BJ (cell line): ENCODE measurements at regions not wholly inside any gene's neighbourhood (a gene's known extent, or its start where the extent isn't known, plus 50 kb on each side); places are given as distances from the start of the nearest gene placed in this dataset.

Experiments used
- CTCF ChIA-PET: fragments of 350-600 bp; formaldehyde crosslinking; extraction: SDS; loops from one replicate; lab custom pipeline; 2021; ENCODE audit warnings: antibody characterized with exemption, inconsistent platforms; lab: Yijun Ruan, JAX
- POLR2A ChIA-PET: fragments of 300-600 bp; sonication (Branson Sonifier 250); formaldehyde crosslinking; extraction: SDS; loops from one replicate; lab custom pipeline; 2021; ENCODE audit warnings: antibody characterized with exemption; lab: Charles Lee
- DNase-seq: peaks from one replicate; pipeline ENCODE4 v3.0.0-alpha.2; 2011; ENCODE audit warnings: low read depth
- H3K27me3 ChIP-seq: 2 replicates; pipeline ENCODE4 v1.6.0; 2011; ENCODE audit warnings: low read length; ENCODE audit not compliant: control insufficient read depth, insufficient read depth
- H3K36me3 ChIP-seq: 2 replicates; pipeline ENCODE4 v1.5.1; 2011; ENCODE audit warnings: low read length; ENCODE audit not compliant: control insufficient read depth, insufficient read depth
- H3K4me3 ChIP-seq: 2 replicates; pipeline ENCODE4 v1.5.1; 2011; ENCODE audit warnings: low read depth, mild to moderate bottlenecking, control low read depth, low read length
- TF ChIP-seq, protein P1 (sequence below): IDR thresholded peaks from 2 replicates; pipeline ENCODE4 v1.5.1; 2011; ENCODE audit warnings: low read depth, mild to moderate bottlenecking, control low read depth, inconsistent platforms, low read length, moderate library complexity; ENCODE audit not compliant: insufficient read depth

DNA sequence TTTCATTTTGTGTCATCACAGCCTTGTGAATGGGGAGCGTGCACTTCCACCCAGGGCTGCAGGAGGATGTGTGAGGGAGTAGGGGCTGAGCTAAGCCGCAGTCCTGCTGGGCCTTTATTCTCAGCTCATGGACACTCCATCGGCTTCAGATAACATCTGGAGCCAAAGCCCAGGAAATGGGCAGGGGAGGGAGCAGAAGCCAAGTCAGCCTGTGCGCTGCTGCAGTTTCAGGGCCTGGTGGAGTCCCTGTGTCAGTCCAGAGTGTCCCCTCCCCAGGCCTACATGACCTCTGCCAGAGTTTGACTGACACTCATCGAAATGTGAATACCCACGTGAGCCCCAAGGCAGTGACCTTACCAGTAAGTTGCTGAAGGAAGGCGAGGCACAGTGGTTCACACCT is 242.2 kb downstream of the LOXHD1 start:
- POLR2A ChIA-PET: no interaction called here
- no peak for DNase-seq
- no peak overlapping the region for H3K4me3 ChIP-seq
- H3K27me3 ChIP-seq: no peaks in the 10 kb centered on the region; the same call in none of the 2 replicates
- no peaks in the 10 kb centered on the region; the same call in 1 of the 2 replicates for H3K36me3 ChIP-seq
- TF ChIP-seq, protein P1, sequence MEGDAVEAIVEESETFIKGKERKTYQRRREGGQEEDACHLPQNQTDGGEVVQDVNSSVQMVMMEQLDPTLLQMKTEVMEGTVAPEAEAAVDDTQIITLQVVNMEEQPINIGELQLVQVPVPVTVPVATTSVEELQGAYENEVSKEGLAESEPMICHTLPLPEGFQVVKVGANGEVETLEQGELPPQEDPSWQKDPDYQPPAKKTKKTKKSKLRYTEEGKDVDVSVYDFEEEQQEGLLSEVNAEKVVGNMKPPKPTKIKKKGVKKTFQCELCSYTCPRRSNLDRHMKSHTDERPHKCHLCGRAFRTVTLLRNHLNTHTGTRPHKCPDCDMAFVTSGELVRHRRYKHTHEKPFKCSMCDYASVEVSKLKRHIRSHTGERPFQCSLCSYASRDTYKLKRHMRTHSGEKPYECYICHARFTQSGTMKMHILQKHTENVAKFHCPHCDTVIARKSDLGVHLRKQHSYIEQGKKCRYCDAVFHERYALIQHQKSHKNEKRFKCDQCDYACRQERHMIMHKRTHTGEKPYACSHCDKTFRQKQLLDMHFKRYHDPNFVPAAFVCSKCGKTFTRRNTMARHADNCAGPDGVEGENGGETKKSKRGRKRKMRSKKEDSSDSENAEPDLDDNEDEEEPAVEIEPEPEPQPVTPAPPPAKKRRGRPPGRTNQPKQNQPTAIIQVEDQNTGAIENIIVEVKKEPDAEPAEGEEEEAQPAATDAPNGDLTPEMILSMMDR: no peak
- CTCF ChIA-PET: no interaction called here

- TF ChIP-seq, protein P1: no peak
- Histone ChIP-seq H3K36me3 (no peaks in the 10 kb centered on the region; the same call in 1 of the 2 replicates), H3K27me3 (no peaks in the 10 kb centered on the region; the same call in none of the 2 replicates), H3K4me3 (no peak overlapping the region)
- CTCF ChIA-PET: interaction anchor here (1.3 kb wide), 1 partner anchor 7 kb away, joined by 3 read pairs; no protein-coding TSS in a partner anchor
- DNase-seq: no peak
- POLR2A ChIA-PET: no interaction called here
Measured at GRCh38 chr18:46415532-46416252, 241.3 kb downstream of the LOXHD1 start.

- H3K36me3 ChIP-seq: no peaks in the 10 kb centered on the region; the same call in 1 of the 2 replicates
- no peaks in the 10 kb centered on the region; the same call in none of the 2 replicates for H3K27me3 ChIP-seq
- no peak for DNase-seq
- CTCF ChIA-PET: interaction anchor here (1.3 kb wide), 1 partner anchor 9 kb away, joined by 3 read pairs; no protein-coding TSS in a partner anchor
- TF ChIP-seq, protein P1: no peak
- POLR2A ChIA-PET: no interaction called here
- H3K4me3 ChIP-seq: no peak overlapping the region
Measured at GRCh38 chr18:46416706-46417638, 240.0 kb downstream of the LOXHD1 start.

- Histone ChIP-seq H3K4me3 (no peak overlapping the region), H3K27me3 (no peaks in the 10 kb centered on the region; the same call in 1 of the 2 replicates), H3K36me3 (no peaks in the 10 kb centered on the region)
- ChIA-PET POLR2A (no interaction called here), CTCF (interaction anchor here (0.7 kb wide), 1 partner anchor 26 kb away, joined by 3 read pairs; no protein-coding TSS in a partner anchor)
- TF ChIP-seq, protein P1: no peak
- DNase-seq: no peak
Measured at GRCh38 chr18:46418663-46419260, 238.3 kb downstream of the LOXHD1 start.
